GM18502 (cell line): ENCODE measurements at regions not wholly inside any gene's neighbourhood (a gene's known extent, or its start where the extent isn't known, plus 50 kb on each side); places are given as distances from the start of the nearest gene placed in this dataset.

Experiments used
- ATAC-seq: cut with Tn5 transposase; IDR thresholded peaks from one replicate; pipeline ENCODE4 v1.9.1; 2021; ENCODE audit warnings: mild to moderate bottlenecking; ENCODE audit not compliant: unreplicated experiment, poor library complexity

GRCh38 chr5:82812575-82812974, 264.6 kb downstream of the TMEM167A start:
- ATAC-seq, result no peak

GRCh38 chr5:82811490-82811889, 265.7 kb downstream of the TMEM167A start:
- ATAC-seq, result no peak

- no peak for ATAC-seq
These were observed 267.6 kb downstream of the TMEM167A start for GRCh38 chr5:82809420-82810143.

GRCh38 chr5:82808960-82809359, 268.2 kb downstream of the TMEM167A start:
- ATAC-seq, result no peak

- ATAC-seq, result no peak
These were observed 270.2 kb downstream of the TMEM167A start for GRCh38 chr5:82807021-82807420.

- no peak for ATAC-seq
These were observed 270.7 kb downstream of the TMEM167A start for GRCh38 chr5:82806513-82806912.

- ATAC-seq, result no peak
These were observed 273.0 kb downstream of the TMEM167A start for GRCh38 chr5:82804155-82804690.

- peak; percentile 52 for ATAC-seq
These were observed 274.2 kb downstream of the TMEM167A start for GRCh38 chr5:82802954-82803353.

GRCh38 chr5:82800826-82801225, 276.4 kb downstream of the TMEM167A start:
- no peak for ATAC-seq

- peak; percentile 45 for ATAC-seq
These were observed 277.7 kb downstream of the TMEM167A start for GRCh38 chr5:82799361-82800077.

GRCh38 chr5:82798676-82799075, 278.5 kb downstream of the TMEM167A start:
- no peak for ATAC-seq

GRCh38 chr5:82796643-82797416, 280.4 kb downstream of the TMEM167A start:
- no peak for ATAC-seq

GRCh38 chr5:82794876-82795275, 282.3 kb downstream of the TMEM167A start:
- ATAC-seq, result no peak

GRCh38 chr5:82793808-82794419, 283.3 kb downstream of the TMEM167A start:
- no peak for ATAC-seq

GRCh38 chr5:82792096-82792495, 285.1 kb downstream of the TMEM167A start:
- no peak for ATAC-seq

GRCh38 chr5:82789095-82789494, 288.1 kb downstream of the TMEM167A start:
- ATAC-seq, result no peak

GRCh38 chr5:82786748-82787147, 290.4 kb downstream of the TMEM167A start:
- ATAC-seq, result no peak

GRCh38 chr5:82785882-82786509, 291.2 kb downstream of the TMEM167A start:
- no peak for ATAC-seq

GRCh38 chr5:82785456-82785855, 291.7 kb downstream of the TMEM167A start:
- ATAC-seq, result no peak

- ATAC-seq, result no peak
These were observed 292.7 kb downstream of the TMEM167A start for GRCh38 chr5:82784521-82784920.
